ENCODE measurements at regions not wholly inside any gene's neighbourhood (a gene's known extent, or its start where the extent isn't known, plus 50 kb on each side); places are given as distances from the start of the nearest gene placed in this dataset.

- no peak for TF ChIP-seq EZH2 (IDR thresholded peaks at IDR 0.05; ENCODE audit: low read length)
- TF ChIP-seq, protein P1, sequence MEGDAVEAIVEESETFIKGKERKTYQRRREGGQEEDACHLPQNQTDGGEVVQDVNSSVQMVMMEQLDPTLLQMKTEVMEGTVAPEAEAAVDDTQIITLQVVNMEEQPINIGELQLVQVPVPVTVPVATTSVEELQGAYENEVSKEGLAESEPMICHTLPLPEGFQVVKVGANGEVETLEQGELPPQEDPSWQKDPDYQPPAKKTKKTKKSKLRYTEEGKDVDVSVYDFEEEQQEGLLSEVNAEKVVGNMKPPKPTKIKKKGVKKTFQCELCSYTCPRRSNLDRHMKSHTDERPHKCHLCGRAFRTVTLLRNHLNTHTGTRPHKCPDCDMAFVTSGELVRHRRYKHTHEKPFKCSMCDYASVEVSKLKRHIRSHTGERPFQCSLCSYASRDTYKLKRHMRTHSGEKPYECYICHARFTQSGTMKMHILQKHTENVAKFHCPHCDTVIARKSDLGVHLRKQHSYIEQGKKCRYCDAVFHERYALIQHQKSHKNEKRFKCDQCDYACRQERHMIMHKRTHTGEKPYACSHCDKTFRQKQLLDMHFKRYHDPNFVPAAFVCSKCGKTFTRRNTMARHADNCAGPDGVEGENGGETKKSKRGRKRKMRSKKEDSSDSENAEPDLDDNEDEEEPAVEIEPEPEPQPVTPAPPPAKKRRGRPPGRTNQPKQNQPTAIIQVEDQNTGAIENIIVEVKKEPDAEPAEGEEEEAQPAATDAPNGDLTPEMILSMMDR (optimal IDR thresholded peaks at IDR 0.05 in 1 of 3, IDR thresholded peaks at IDR 0.05 in 1 of 3, conservative IDR thresholded peaks at IDR 0.05 in 1 of 3; ENCODE audit: extremely low read depth in 1 of 3, insufficient read depth in 2 of 3, low read length in 3 of 3), result no peak
- H3K27ac ChIP-seq (ENCODE audit: control insufficient read depth, insufficient read depth, low read length), result no peak overlapping the region
- no peaks in the 10 kb centered on the region for H4K20me1 ChIP-seq (ENCODE audit: control insufficient read depth, extremely low read depth, insufficient read depth, low read length)
- no peaks in the 10 kb centered on the region for H3K9me1 ChIP-seq (ENCODE audit: control insufficient read depth, extremely low read depth, insufficient read depth, low read length)
- no peak overlapping the region for H2AFZ ChIP-seq (ENCODE audit: control insufficient read depth, low read length)
- H3K4me1 ChIP-seq (ENCODE audit: control insufficient read depth, extremely low read depth, insufficient read depth, low read length), result peaks cover 10% of the 10 kb centered on the region
- H3K9ac ChIP-seq (ENCODE audit: control insufficient read depth, extremely low read depth, insufficient read depth, low read length), result no peak overlapping the region
- no peaks in the 10 kb centered on the region for H3K27me3 ChIP-seq (ENCODE audit: control insufficient read depth, extremely low read depth, insufficient read depth, low read length)
- no peaks in the 10 kb centered on the region for H3K36me3 ChIP-seq (ENCODE audit: control insufficient read depth in 2 of 2, extremely low read depth in 1 of 2, insufficient read depth in 2 of 2, low read length in 2 of 2)
- DNase-seq (ENCODE audit: low read depth, low spot score) (no peak), FAIRE-seq (no peak)
- H3K79me2 ChIP-seq (ENCODE audit: control insufficient read depth, insufficient read depth, low read length), result no peaks in the 10 kb centered on the region
- dilution Hi-C loops (cut with MboI; ENCODE audit: extremely low pct_ligation_motif_present, low sequenced_read_pairs), result no loop called here
- H3K4me2 ChIP-seq (ENCODE audit: control insufficient read depth, extremely low read depth, insufficient read depth, low read depth, low read length), result no peak overlapping the region
- no peaks in the 10 kb centered on the region for H3K9me3 ChIP-seq (ENCODE audit: control insufficient read depth, low read depth, low read length)
- no peak overlapping the region for H3K4me3 ChIP-seq (ENCODE audit: control insufficient read depth in 2 of 3, extremely low read depth in 1 of 3, insufficient read depth in 2 of 3, low read depth in 1 of 3, low read length in 3 of 3)
Observed at GRCh38 chr6:163766936-163767335, 352.4 kb downstream of the QKI start.

DNA sequence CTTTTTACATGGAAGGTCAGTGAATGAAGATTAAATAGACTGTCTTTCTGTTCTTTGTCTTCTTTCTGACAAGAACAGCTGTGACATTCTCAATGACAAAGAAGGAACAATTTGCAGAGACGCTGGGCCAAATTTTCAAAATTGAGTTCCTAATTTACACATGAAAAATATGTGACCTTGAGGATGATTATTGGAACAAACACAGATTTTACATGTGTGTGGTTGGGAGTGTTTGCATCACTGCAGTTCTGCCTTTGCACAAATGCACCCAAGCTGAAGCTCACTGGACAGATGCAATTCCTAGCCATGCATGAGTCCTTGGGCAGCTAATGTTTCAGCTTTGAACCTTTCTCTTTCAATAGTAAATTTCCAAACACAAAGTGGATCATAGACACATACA is 350.8 kb downstream of the QKI start:
- no peak overlapping the region for H3K27ac ChIP-seq (ENCODE audit: control insufficient read depth, insufficient read depth, low read length)
- dilution Hi-C loops (cut with MboI; ENCODE audit: extremely low pct_ligation_motif_present, low sequenced_read_pairs), result no loop called here
- no peaks in the 10 kb centered on the region for H3K27me3 ChIP-seq (ENCODE audit: control insufficient read depth, extremely low read depth, insufficient read depth, low read length)
- H3K4me3 ChIP-seq (ENCODE audit: control insufficient read depth in 2 of 3, extremely low read depth in 1 of 3, insufficient read depth in 2 of 3, low read depth in 1 of 3, low read length in 3 of 3), result no peak overlapping the region
- FAIRE-seq (no peak), DNase-seq (ENCODE audit: low read depth, low spot score) (no peak)
- H3K9me3 ChIP-seq (ENCODE audit: control insufficient read depth, low read depth, low read length), result no peaks in the 10 kb centered on the region
- H3K9me1 ChIP-seq (ENCODE audit: control insufficient read depth, extremely low read depth, insufficient read depth, low read length), result no peaks in the 10 kb centered on the region
- H4K20me1 ChIP-seq (ENCODE audit: control insufficient read depth, extremely low read depth, insufficient read depth, low read length), result no peaks in the 10 kb centered on the region
- H3K4me2 ChIP-seq (ENCODE audit: control insufficient read depth, extremely low read depth, insufficient read depth, low read depth, low read length), result no peak overlapping the region
- no peaks in the 10 kb centered on the region for H3K36me3 ChIP-seq (ENCODE audit: control insufficient read depth in 2 of 2, extremely low read depth in 1 of 2, insufficient read depth in 2 of 2, low read length in 2 of 2)
- H3K9ac ChIP-seq (ENCODE audit: control insufficient read depth, extremely low read depth, insufficient read depth, low read length), result no peak overlapping the region
- no peaks in the 10 kb centered on the region for H3K79me2 ChIP-seq (ENCODE audit: control insufficient read depth, insufficient read depth, low read length)
- TF ChIP-seq, protein P1 (optimal IDR thresholded peaks at IDR 0.05 in 1 of 3, IDR thresholded peaks at IDR 0.05 in 1 of 3, conservative IDR thresholded peaks at IDR 0.05 in 1 of 3; ENCODE audit: extremely low read depth in 1 of 3, insufficient read depth in 2 of 3, low read length in 3 of 3), result no peak
- TF ChIP-seq EZH2 (IDR thresholded peaks at IDR 0.05; ENCODE audit: low read length), result no peak
- H3K4me1 ChIP-seq (ENCODE audit: control insufficient read depth, extremely low read depth, insufficient read depth, low read length), result peaks cover 10% of the 10 kb centered on the region
- no peak overlapping the region for H2AFZ ChIP-seq (ENCODE audit: control insufficient read depth, low read length)

Measured in keratinocyte (primary cell).